Caco-2 (cell line): ENCODE measurements at regions not wholly inside any gene's neighbourhood (a gene's known extent, or its start where the extent isn't known, plus 50 kb on each side); places are given as distances from the start of the nearest gene placed in this dataset.
"Not testable (repeated sequence)": the region's sequence is repeated elsewhere in the genome, so short reads cannot be mapped to it uniquely, and the experiment has no call there.

Source experiments
- BruUV-seq: library from RNA; stranded (reverse); fragments of 400-500 nt; replicated peaks from 2 replicates; lab custom pipeline; 2021; lab: Mats Ljungman, UMichigan
- CTCF ChIA-PET: fragments of 300-600 bp; sonication (Branson Sonifier 250); formaldehyde crosslinking; loops from one replicate; lab custom pipeline; 2022; ENCODE audit warnings: antibody characterized with exemption; lab: Charles Lee
- POLR2A ChIA-PET: fragments of 300-600 bp; sonication (Branson Sonifier 250); formaldehyde crosslinking; loops from one replicate; lab custom pipeline; 2022; ENCODE audit warnings: antibody characterized with exemption; lab: Charles Lee
- DNase-seq, 2 experiments: peaks; one replicate each; pipeline versions ENCODE4 v3.0.0 to v3.0.0-alpha.2; 2020 to 2022
- H3K27me3 ChIP-seq: replicated peaks from 2 replicates; pipeline ENCODE4 v1.6.0; 2011; ENCODE audit warnings: low read length; ENCODE audit not compliant: control insufficient read depth, insufficient read depth
- H3K36me3 ChIP-seq: 2 replicates; pipeline ENCODE4 v1.5.1; 2011; ENCODE audit warnings: low read length; ENCODE audit not compliant: control insufficient read depth, insufficient read depth
- H3K4me1 ChIP-seq: fragments of 250-450 bp; sonication (Bioruptor Pico); 2 replicates; pipeline ENCODE4 v1.5.1; 2020; ENCODE audit warnings: mild to moderate bottlenecking
- H3K4me3 ChIP-seq: 2 replicates; pipeline ENCODE4 v1.5.1; 2011; ENCODE audit warnings: low read depth, mild to moderate bottlenecking, control low read depth, low read length
- H3K9me3 ChIP-seq: fragments of 250-450 bp; sonication (Bioruptor Pico); 2 replicates; pipeline ENCODE4 v1.5.1; 2020; ENCODE audit warnings: mild to moderate bottlenecking, moderate library complexity
- H3K27ac Mint-ChIP-seq: one replicate; pipeline ENCODE4 v1.8.0; 2022; ENCODE audit warnings: mixed read lengths; ENCODE audit not compliant: unreplicated experiment
- H3K27me3 Mint-ChIP-seq: one replicate; pipeline ENCODE4 v1.8.0; 2022; ENCODE audit warnings: mixed read lengths; ENCODE audit not compliant: insufficient read depth, unreplicated experiment
- H3K36me3 Mint-ChIP-seq: one replicate; pipeline ENCODE4 v1.8.0; 2022; ENCODE audit warnings: mild to moderate bottlenecking, mixed read lengths; ENCODE audit not compliant: insufficient read depth, unreplicated experiment
- H3K4me1 Mint-ChIP-seq: one replicate; pipeline ENCODE4 v1.8.0; 2022; ENCODE audit warnings: low read depth, mixed read lengths; ENCODE audit not compliant: unreplicated experiment
- H3K4me3 Mint-ChIP-seq: one replicate; pipeline ENCODE4 v1.8.0; 2022; ENCODE audit warnings: mild to moderate bottlenecking, moderate library complexity, mixed read lengths; ENCODE audit not compliant: unreplicated experiment
- H3K9me3 Mint-ChIP-seq: one replicate; pipeline ENCODE4 v1.8.0; 2022; ENCODE audit warnings: mixed read lengths; ENCODE audit not compliant: unreplicated experiment
- CTCF ChIP-seq, 2 experiments: fragments of 200-600 bp in 1 of 2; IDR thresholded peaks; 1 replicate in 1 of 2; 2 replicates in 1 of 2; pipeline versions ENCODE4 v1.5.1 to v1.8.0; 2011 to 2022; ENCODE audit warnings: antibody characterized with exemption in 1 of 2, control low read depth in 1 of 2, inconsistent platforms in 1 of 2, low read depth in 1 of 2, low read length in 1 of 2, mild to moderate bottlenecking in 1 of 2, moderate library complexity in 1 of 2; ENCODE audit not compliant: insufficient read depth in 1 of 2, severe bottlenecking in 1 of 2, unreplicated experiment in 1 of 2
- intact Hi-C: fragments of 100-400 bp; cut with micrococcal nuclease; formaldehyde crosslinking; loops from one replicate; pipeline ENCODE4 v1.10.0; 2022; ENCODE audit not compliant: unreplicated experiment

GRCh38 chr18:77407733-77408132, 158.1 kb downstream of the GALR1 start:
- no peak for TF ChIP-seq CTCF (IDR thresholded peaks at IDR 0.05; ENCODE audit: insufficient read depth in 1 of 2, low read depth in 1 of 2, low read length in 1 of 2, severe bottlenecking in 1 of 2, unreplicated experiment in 1 of 2)
- no peaks in the 10 kb centered on the region for H3K36me3 Mint-ChIP-seq
- intact Hi-C loops = no loop called here

DNA sequence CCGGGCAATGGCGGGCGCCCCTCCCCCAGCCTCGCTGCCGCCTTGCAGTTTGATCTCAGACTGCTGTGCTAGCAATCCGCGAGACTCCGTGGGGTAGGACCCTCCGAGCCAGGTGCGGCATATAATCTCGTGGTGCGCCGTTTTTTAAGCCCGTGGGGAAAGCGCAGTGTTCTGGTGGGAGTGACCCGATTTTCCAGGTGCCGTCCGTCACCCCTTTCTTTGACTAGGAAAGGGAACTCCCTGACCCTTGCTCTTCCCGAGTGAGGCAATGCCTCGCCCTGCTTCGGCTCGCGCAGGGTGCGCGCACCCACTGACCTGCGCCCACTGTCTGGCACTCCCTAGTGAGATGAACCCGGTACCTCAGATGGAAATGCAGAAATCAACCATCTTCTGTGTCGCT, 171.9 kb downstream of the GALR1 start:
- H3K4me1 Mint-ChIP-seq, H3K9me3 ChIP-seq, H3K4me1 ChIP-seq, H3K9me3 Mint-ChIP-seq, intact Hi-C loops, BruUV-seq, DNase-seq, POLR2A ChIA-PET, H3K27me3 Mint-ChIP-seq, H3K36me3 Mint-ChIP-seq, H3K27ac Mint-ChIP-seq, H3K36me3 ChIP-seq, H3K27me3 ChIP-seq, CTCF ChIA-PET: not testable (repeated sequence)
- H3K4me3 ChIP-seq = peak overlapping the region; percentile 30
- H3K4me3 Mint-ChIP-seq = peak overlapping the region; percentile 63

More at GRCh38 chr18:77407733-77408132, 158.1 kb downstream of the GALR1 start:
- no peak overlapping the region for H3K4me3 ChIP-seq
- DNase-seq = no peak
- H3K27ac Mint-ChIP-seq = no peak overlapping the region
- H3K27me3 Mint-ChIP-seq = no peaks in the 10 kb centered on the region
- ChIA-PET POLR2A (no interaction called here), CTCF (no interaction called here)
- H3K9me3 ChIP-seq = no peaks in the 10 kb centered on the region
- no TSS peak for BruUV-seq
- no peaks in the 10 kb centered on the region for H3K27me3 ChIP-seq
- H3K4me1 ChIP-seq = no peaks in the 10 kb centered on the region
- H3K4me3 Mint-ChIP-seq = no peak overlapping the region
- no peaks in the 10 kb centered on the region for H3K9me3 Mint-ChIP-seq
- H3K4me1 Mint-ChIP-seq = no peaks in the 10 kb centered on the region
- no peaks in the 10 kb centered on the region for H3K36me3 ChIP-seq

DNA sequence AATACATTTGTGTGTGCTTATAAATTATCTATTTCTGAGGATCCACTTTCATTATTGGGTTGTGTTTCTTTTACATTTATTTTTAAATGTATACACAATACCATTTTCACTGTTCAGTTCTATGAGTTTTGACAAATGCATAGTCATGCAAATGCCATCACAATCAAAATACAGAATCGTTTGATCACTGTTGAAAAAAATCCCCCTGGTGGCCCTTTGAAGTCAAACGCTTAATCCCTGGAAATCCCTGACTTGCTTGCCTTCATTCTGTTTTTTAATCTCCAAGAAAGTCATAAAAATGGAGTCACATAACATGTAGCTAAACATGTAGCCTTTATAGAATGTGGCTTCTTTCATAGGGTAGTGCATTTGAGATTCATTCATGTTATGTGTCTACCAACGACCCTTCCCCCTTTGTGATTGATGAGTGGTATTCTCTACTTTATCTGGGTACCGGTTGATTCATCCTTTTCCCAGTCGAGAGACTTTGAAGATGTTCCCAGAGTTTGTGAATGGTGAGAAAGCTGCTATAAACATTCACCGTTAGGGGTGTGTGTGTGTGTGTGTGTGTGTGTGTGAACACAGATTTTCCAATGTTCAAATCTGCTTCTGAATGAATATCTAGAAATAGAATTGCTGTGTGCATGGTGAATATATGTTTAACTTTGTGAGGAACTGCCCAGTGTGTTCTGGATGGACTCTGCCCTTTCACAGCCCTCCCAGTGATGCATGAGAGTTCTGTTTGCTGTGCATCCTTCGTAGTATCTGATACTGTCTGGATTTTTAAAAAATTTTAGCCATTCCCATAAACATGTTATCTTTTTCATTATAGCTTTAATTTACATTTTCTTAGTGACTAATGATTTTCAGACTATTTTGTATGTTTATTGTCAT, 173.6 kb downstream of the GALR1 start:
- Mint-ChIP-seq H3K4me3 (no peak overlapping the region), H3K27ac (no peak overlapping the region)
- CTCF ChIA-PET = interaction anchor here (0.7 kb wide), 1 partner anchor 243 kb away, joined by 3 read pairs; no protein-coding TSS in a partner anchor

More for the DNA sequence above, 173.6 kb downstream of the GALR1 start:
- Mint-ChIP-seq H3K4me1 (no peaks in the 10 kb centered on the region), H3K27me3 (peaks cover 3% of the 10 kb centered on the region), H3K9me3 (no peaks in the 10 kb centered on the region), H3K36me3 (no peaks in the 10 kb centered on the region)
- POLR2A ChIA-PET = no interaction called here
- no TSS peak for BruUV-seq
- H3K4me3 ChIP-seq = no peak overlapping the region
- no peaks in the 10 kb centered on the region for H3K36me3 ChIP-seq
- H3K4me1 ChIP-seq = no peaks in the 10 kb centered on the region
- H3K9me3 ChIP-seq = no peaks in the 10 kb centered on the region
- TF ChIP-seq CTCF (IDR thresholded peaks at IDR 0.05; ENCODE audit: insufficient read depth in 1 of 2, low read depth in 1 of 2, low read length in 1 of 2, severe bottlenecking in 1 of 2, unreplicated experiment in 1 of 2) = no peak
- H3K27me3 ChIP-seq = no peaks in the 10 kb centered on the region
- no peak for DNase-seq
- intact Hi-C loops = no loop called here
